Mesothelial cell of epicardium (in vitro differentiated cells): ENCODE measurements at regions not wholly inside any gene's neighbourhood (a gene's known extent, or its start where the extent isn't known, plus 50 kb on each side); places are given as distances from the start of the nearest gene placed in this dataset.

Experiments
- DNase-seq, 2 experiments: peaks; one replicate each; pipeline ENCODE4 v3.0.0; 2021; ENCODE audit warnings: low spot score in 2 of 2; ENCODE audit not compliant: unreplicated experiment in 2 of 2
- H3K27ac Mint-ChIP-seq: 2 replicates; pipeline ENCODE4 v1.8.0; 2021; ENCODE audit warnings: mixed read lengths
- H3K27me3 Mint-ChIP-seq: 2 replicates; pipeline ENCODE4 v1.8.0; 2021; ENCODE audit warnings: low read depth, mixed read lengths
- H3K36me3 Mint-ChIP-seq: 2 replicates; pipeline ENCODE4 v1.8.0; 2021; ENCODE audit warnings: mixed read lengths
- H3K4me1 Mint-ChIP-seq: 2 replicates; pipeline ENCODE4 v1.8.0; 2021; ENCODE audit warnings: mixed read lengths
- H3K4me3 Mint-ChIP-seq: 2 replicates; pipeline ENCODE4 v1.8.0; 2021; ENCODE audit warnings: mild to moderate bottlenecking, moderate library complexity, mixed read lengths
- H3K9me3 Mint-ChIP-seq: 2 replicates; pipeline ENCODE4 v1.8.0; 2021; ENCODE audit warnings: mixed read lengths
- TF ChIP-seq, protein P1 (sequence below): fragments of 200-600 bp; sonication (generic); IDR thresholded peaks from one replicate; pipeline ENCODE4 v1.5.0; 2021; ENCODE audit warnings: antibody characterized with exemption; ENCODE audit not compliant: unreplicated experiment

GRCh38 chr2:5440174-5440573, 252.0 kb upstream of the SOX11 start:
- Mint-ChIP-seq H3K27ac (no peak overlapping the region), H3K4me1 (peaks cover under 1% of the 10 kb centered on the region), H3K9me3 (peaks cover 5% of the 10 kb centered on the region), H3K4me3 (no peak overlapping the region), H3K36me3 (no peaks in the 10 kb centered on the region), H3K27me3 (no peaks in the 10 kb centered on the region)
- no peak for DNase-seq
- TF ChIP-seq, protein P1, sequence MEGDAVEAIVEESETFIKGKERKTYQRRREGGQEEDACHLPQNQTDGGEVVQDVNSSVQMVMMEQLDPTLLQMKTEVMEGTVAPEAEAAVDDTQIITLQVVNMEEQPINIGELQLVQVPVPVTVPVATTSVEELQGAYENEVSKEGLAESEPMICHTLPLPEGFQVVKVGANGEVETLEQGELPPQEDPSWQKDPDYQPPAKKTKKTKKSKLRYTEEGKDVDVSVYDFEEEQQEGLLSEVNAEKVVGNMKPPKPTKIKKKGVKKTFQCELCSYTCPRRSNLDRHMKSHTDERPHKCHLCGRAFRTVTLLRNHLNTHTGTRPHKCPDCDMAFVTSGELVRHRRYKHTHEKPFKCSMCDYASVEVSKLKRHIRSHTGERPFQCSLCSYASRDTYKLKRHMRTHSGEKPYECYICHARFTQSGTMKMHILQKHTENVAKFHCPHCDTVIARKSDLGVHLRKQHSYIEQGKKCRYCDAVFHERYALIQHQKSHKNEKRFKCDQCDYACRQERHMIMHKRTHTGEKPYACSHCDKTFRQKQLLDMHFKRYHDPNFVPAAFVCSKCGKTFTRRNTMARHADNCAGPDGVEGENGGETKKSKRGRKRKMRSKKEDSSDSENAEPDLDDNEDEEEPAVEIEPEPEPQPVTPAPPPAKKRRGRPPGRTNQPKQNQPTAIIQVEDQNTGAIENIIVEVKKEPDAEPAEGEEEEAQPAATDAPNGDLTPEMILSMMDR = no peak

- no peak overlapping the region for H3K4me3 Mint-ChIP-seq
- H3K27me3 Mint-ChIP-seq = peaks cover 3% of the 10 kb centered on the region
- no peaks in the 10 kb centered on the region for H3K4me1 Mint-ChIP-seq
- peaks cover 5% of the 10 kb centered on the region for H3K9me3 Mint-ChIP-seq
- no peak overlapping the region for H3K27ac Mint-ChIP-seq
- no peak for DNase-seq
- no peaks in the 10 kb centered on the region for H3K36me3 Mint-ChIP-seq
- TF ChIP-seq, protein P1 = no peak
Measured at GRCh38 chr2:5442736-5443135, 249.4 kb upstream of the SOX11 start.

DNA sequence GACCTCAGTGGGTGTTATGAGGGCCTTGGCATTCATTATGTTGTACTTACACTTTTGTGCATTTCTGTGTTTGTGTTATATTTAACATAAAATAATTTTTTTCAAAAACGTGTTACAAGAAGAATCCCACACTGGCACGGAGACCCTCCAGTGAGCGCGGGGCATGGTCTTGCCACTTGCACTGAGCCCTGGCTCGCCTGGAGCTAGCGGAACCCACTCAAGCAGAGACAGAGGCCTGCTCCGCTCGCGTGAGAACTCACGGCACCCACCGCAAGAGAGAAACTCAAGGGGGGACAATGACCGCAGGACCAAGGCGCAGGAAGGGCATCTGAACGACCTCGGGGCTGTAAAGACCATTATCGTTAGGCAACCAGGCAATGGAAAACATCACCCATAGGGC, 248.0 kb upstream of the SOX11 start:
- Mint-ChIP-seq H3K4me3 (no peak overlapping the region), H3K27me3 (peaks cover 8% of the 10 kb centered on the region), H3K36me3 (no peaks in the 10 kb centered on the region), H3K27ac (no peak overlapping the region), H3K9me3 (peaks cover 4% of the 10 kb centered on the region), H3K4me1 (no peaks in the 10 kb centered on the region)
- DNase-seq = no peak
- TF ChIP-seq, protein P1 = no peak

DNA sequence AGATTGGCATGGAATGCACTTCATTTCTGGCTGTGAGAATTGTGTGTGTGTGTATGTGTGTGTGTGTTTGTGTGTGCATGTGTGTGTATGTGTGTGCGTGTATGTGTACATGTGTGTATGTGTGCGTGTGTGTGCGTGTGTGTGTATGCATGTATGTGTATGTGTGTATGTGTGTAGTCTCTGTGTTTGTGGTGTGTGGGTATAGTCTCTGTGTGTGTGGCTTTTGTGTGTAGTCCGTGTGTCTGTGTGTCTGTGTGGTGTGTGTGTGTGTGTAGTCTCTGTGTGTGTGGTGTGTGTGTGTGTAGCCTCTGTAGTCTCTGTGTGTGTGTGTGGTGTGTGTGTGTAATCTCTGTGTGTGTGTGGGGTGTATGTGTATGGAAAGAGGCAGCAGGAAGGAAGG, 247.3 kb upstream of the SOX11 start:
- Mint-ChIP-seq H3K27me3 (peaks cover 8% of the 10 kb centered on the region), H3K4me3 (no peak overlapping the region), H3K4me1 (no peaks in the 10 kb centered on the region), H3K27ac (no peak overlapping the region), H3K36me3 (no peaks in the 10 kb centered on the region), H3K9me3 (peaks cover 3% of the 10 kb centered on the region)
- TF ChIP-seq, protein P1 = no peak
- DNase-seq = no peak

GRCh38 chr2:5449867-5450266, 242.3 kb upstream of the SOX11 start:
- Mint-ChIP-seq H3K4me3 (no peak overlapping the region), H3K4me1 (peaks cover 13% of the 10 kb centered on the region), H3K9me3 (no peaks in the 10 kb centered on the region), H3K27me3 (peaks cover 12% of the 10 kb centered on the region), H3K36me3 (no peaks in the 10 kb centered on the region), H3K27ac (no peak overlapping the region)
- no peak for DNase-seq
- TF ChIP-seq, protein P1 = no peak
